Neural cell (in vitro differentiated cells): ENCODE measurements at regions not wholly inside any gene's neighbourhood (a gene's known extent, or its start where the extent isn't known, plus 50 kb on each side); places are given as distances from the start of the nearest gene placed in this dataset.

Source experiments
- H2AFZ ChIP-seq: fragments of 200-600, 300-800 bp; sonication (generic), shearing (Covaris generic); 2 replicates; pipeline ENCODE4 v1.6.0; 2014; ENCODE audit warnings: low read depth, mild to moderate bottlenecking, antibody characterized with exemption, low read length, moderate library complexity
- H3F3A ChIP-seq: fragments of 200-600 bp; shearing (Covaris generic); 2 replicates; pipeline ENCODE4 v1.6.1; 2016; ENCODE audit warnings: mild to moderate bottlenecking, moderate library complexity, mixed read lengths, antibody characterized with exemption, low read length; ENCODE audit not compliant: insufficient read depth, poor library complexity, severe bottlenecking
- H3K27ac ChIP-seq: fragments of 200-600, 300-800 bp; sonication (generic), shearing (Covaris generic); 2 replicates; pipeline ENCODE4 v1.5.1; 2014; ENCODE audit warnings: mild to moderate bottlenecking, low read length, moderate library complexity
- H3K27me3 ChIP-seq: fragments of 300-800, 200-600 bp; sonication (generic), shearing (Covaris generic); 2 replicates; pipeline ENCODE4 v1.6.0; 2014; ENCODE audit warnings: mild to moderate bottlenecking, low read depth, low read length, moderate library complexity; ENCODE audit not compliant: insufficient read depth
- H3K36me3 ChIP-seq: fragments of 300-800, 200-600 bp; sonication (generic), shearing (Covaris generic); 2 replicates; pipeline ENCODE4 v1.5.1; 2014; ENCODE audit warnings: mild to moderate bottlenecking, antibody characterized with exemption, low read length, moderate library complexity; ENCODE audit not compliant: insufficient read depth
- H3K4me2 ChIP-seq: fragments of 300-800, 200-600 bp; sonication (generic), shearing (Covaris generic); 2 replicates; pipeline ENCODE4 v1.6.0; 2014; ENCODE audit warnings: mild to moderate bottlenecking, low read length
- H3K4me3 ChIP-seq: fragments of 300-800, 200-600 bp; sonication (generic), shearing (Covaris generic); 2 replicates; pipeline ENCODE4 v1.5.1; 2014; ENCODE audit warnings: mild to moderate bottlenecking, low read length, moderate library complexity
- H3K79me2 ChIP-seq: fragments of 200-600 bp; shearing (Covaris generic); replicated peaks from 2 replicates; pipeline ENCODE4 v1.6.0; 2014; ENCODE audit warnings: mild to moderate bottlenecking, low read length, moderate library complexity; ENCODE audit not compliant: insufficient read depth
- H3K9ac ChIP-seq: fragments of 300-800, 200-600 bp; sonication (generic), shearing (Covaris generic); 2 replicates; pipeline ENCODE4 v1.6.1; 2016; ENCODE audit warnings: mild to moderate bottlenecking, low read length, mixed read lengths
- H3K9me2 ChIP-seq: fragments of 200-600 bp; shearing (Covaris generic); 2 replicates; pipeline ENCODE4 v1.6.1; 2016; ENCODE audit warnings: mild to moderate bottlenecking, low read length, mixed read lengths; ENCODE audit not compliant: insufficient read depth
- H3K9me3 ChIP-seq: fragments of 200-600, 300-800 bp; sonication (generic), shearing (Covaris generic); 2 replicates; pipeline ENCODE4 v1.6.1; 2016; ENCODE audit warnings: mild to moderate bottlenecking, mixed run types, low read length, moderate library complexity, mixed read lengths
- H4K20me1 ChIP-seq: fragments of 200-600 bp; shearing (Covaris generic); 2 replicates; pipeline ENCODE4 v1.6.1; 2016; ENCODE audit warnings: mild to moderate bottlenecking, mixed run types; ENCODE audit not compliant: insufficient read depth
- CTCF ChIP-seq: fragments of 450-650 bp; IDR thresholded peaks from 2 replicates; pipeline ENCODE4 v1.5.1; 2014; ENCODE audit warnings: antibody characterized with exemption, mild to moderate bottlenecking, moderate library complexity; ENCODE audit not compliant: poor library complexity, severe bottlenecking
- EP300 ChIP-seq: fragments of 450-650 bp; conservative IDR thresholded peaks from 2 replicates; pipeline ENCODE4 v1.6.1; 2014; ENCODE audit warnings: antibody characterized with exemption, mild to moderate bottlenecking, moderate library complexity; ENCODE audit not compliant: poor library complexity, severe bottlenecking
- EZH2 ChIP-seq: fragments of 200-600, 300-800 bp; shearing (Covaris generic), sonication (generic); IDR thresholded peaks from 2 replicates; pipeline ENCODE4 v1.6.1; 2014; ENCODE audit warnings: antibody characterized with exemption, low read length, borderline replicate concordance, mild to moderate bottlenecking; ENCODE audit not compliant: insufficient read depth, poor library complexity, severe bottlenecking
- MXI1 ChIP-seq: fragments of 450-650 bp; conservative IDR thresholded peaks from 2 replicates; pipeline ENCODE4 v1.6.1; 2014; ENCODE audit warnings: antibody characterized with exemption, mild to moderate bottlenecking; ENCODE audit not compliant: poor library complexity, severe bottlenecking
- POLR2AphosphoS5 ChIP-seq: IDR thresholded peaks from 2 replicates; pipeline ENCODE4 v1.6.1; 2012
- RAD21 ChIP-seq: fragments of 450-650 bp; conservative IDR thresholded peaks from 2 replicates; pipeline ENCODE4 v1.6.1; 2014; ENCODE audit warnings: antibody characterized with exemption, mild to moderate bottlenecking, moderate library complexity
- REST ChIP-seq: IDR thresholded peaks from 2 replicates; pipeline ENCODE4 v1.6.1; 2012; ENCODE audit warnings: borderline replicate concordance
- SMC3 ChIP-seq: fragments of 450-650 bp; conservative IDR thresholded peaks from 2 replicates; pipeline ENCODE4 v1.6.1; 2014; ENCODE audit warnings: antibody characterized with exemption, mild to moderate bottlenecking, moderate library complexity; ENCODE audit not compliant: poor library complexity
- TAF1 ChIP-seq: IDR thresholded peaks from 2 replicates; pipeline ENCODE4 v1.6.1; 2012; ENCODE audit warnings: low read depth

GRCh38 chr2:222058819-222059445 is 239.9 kb downstream of the PAX3 start:
- Histone ChIP-seq H3K27me3 (peaks cover 27% of the 10 kb centered on the region), H2AFZ (no peak overlapping the region), H3K36me3 (no peaks in the 10 kb centered on the region), H3K27ac (no peak overlapping the region), H3K9me2 (no peaks in the 10 kb centered on the region), H3F3A (no peaks in the 10 kb centered on the region), H3K9ac (no peak overlapping the region), H3K4me2 (no peak overlapping the region), H4K20me1 (no peaks in the 10 kb centered on the region), H3K9me3 (no peaks in the 10 kb centered on the region), H3K79me2 (no peaks in the 10 kb centered on the region), H3K4me3 (no peak overlapping the region)
- TF ChIP-seq TAF1 (no peak), REST (no peak), EP300 (no peak), CTCF (no peak), MXI1 (no peak), POLR2AphosphoS5 (no peak), RAD21 (no peak), SMC3 (no peak), EZH2 (no peak)

- H4K20me1 ChIP-seq: no peaks in the 10 kb centered on the region
- H3K79me2 ChIP-seq: no peaks in the 10 kb centered on the region
- no peak overlapping the region for H3K27ac ChIP-seq
- no peak overlapping the region for H3K4me3 ChIP-seq
- no peak overlapping the region for H2AFZ ChIP-seq
- H3K27me3 ChIP-seq: peaks cover 27% of the 10 kb centered on the region
- H3K4me2 ChIP-seq: no peak overlapping the region
- no peaks in the 10 kb centered on the region for H3F3A ChIP-seq
- H3K36me3 ChIP-seq: no peaks in the 10 kb centered on the region
- no peaks in the 10 kb centered on the region for H3K9me3 ChIP-seq
- no peak overlapping the region for H3K9ac ChIP-seq
- TF ChIP-seq RAD21 (peak; percentile 79), MXI1 (no peak), CTCF (peak; percentile 75), SMC3 (peak; percentile 75), TAF1 (no peak), REST (no peak)
- no peaks in the 10 kb centered on the region for H3K9me2 ChIP-seq
Measured at GRCh38 chr2:222057347-222058073, 241.3 kb downstream of the PAX3 start.
